Spinal cord (tissue), 9 donors: ENCODE measurements at regions not wholly inside any gene's neighbourhood (a gene's known extent, or its start where the extent isn't known, plus 50 kb on each side); places are given as distances from the start of the nearest gene placed in this dataset.

Experiments
- DNase-seq, 6 donors: peaks; one replicate each; pipeline versions ENCODE4 v3.0.0 to v3.0.0-alpha.2; 2013 to 2015; ENCODE audit warnings: low spot score in 6 of 6, low read depth in 4 of 6
- H3K27ac ChIP-seq: one replicate; pipeline ENCODE4 v1.5.1; 2013; ENCODE audit warnings: low read depth, low read length, control low read depth
- H3K27me3 ChIP-seq: one replicate; pipeline ENCODE4 v1.6.1; 2013; ENCODE audit warnings: low read length; ENCODE audit not compliant: control insufficient read depth, insufficient read depth
- H3K36me3 ChIP-seq: one replicate; pipeline ENCODE4 v1.6.1; 2013; ENCODE audit warnings: low read length; ENCODE audit not compliant: control insufficient read depth, insufficient read depth
- H3K4me1 ChIP-seq: one replicate; pipeline ENCODE4 v1.6.1; 2013; ENCODE audit warnings: low read length; ENCODE audit not compliant: control insufficient read depth, insufficient read depth
- H3K4me3 ChIP-seq: one replicate; pipeline ENCODE4 v1.5.1; 2013; ENCODE audit warnings: low read depth, low read length, control low read depth
- H3K9me3 ChIP-seq: one replicate; pipeline ENCODE4 v1.6.1; 2013; ENCODE audit warnings: low read length; ENCODE audit not compliant: control insufficient read depth, insufficient read depth
- WGBS: methylation state at CpG from one replicate; pipeline ENCODE4 v1.1.5; 2013; ENCODE audit warnings: missing lambda C conversion rate; ENCODE audit not compliant: insufficient coverage; 5-methylcytosine and 5-hydroxymethylcytosine counted together
- donor health status: healthy.

GRCh38 chr15:31250033-31250432 lies 76.6 kb upstream of the KLF13 start:
- Histone ChIP-seq H3K9me3 (no peaks in the 10 kb centered on the region), H3K36me3 (no peaks in the 10 kb centered on the region), H3K27ac (no peak overlapping the region), H3K4me1 (peaks cover 4% of the 10 kb centered on the region), H3K27me3 (no peaks in the 10 kb centered on the region), H3K4me3 (no peak overlapping the region)
- WGBS = 75% methylated on average over 9 of the region's 9 CpGs
- no peak for DNase-seq

GRCh38 chr15:31251165-31251564 lies 75.5 kb upstream of the KLF13 start:
- Histone ChIP-seq H3K27me3 (no peaks in the 10 kb centered on the region), H3K4me1 (peaks cover 4% of the 10 kb centered on the region), H3K4me3 (no peak overlapping the region), H3K9me3 (no peaks in the 10 kb centered on the region), H3K27ac (no peak overlapping the region), H3K36me3 (no peaks in the 10 kb centered on the region)
- no peak for DNase-seq
- WGBS = 85% methylated on average over 7 of the region's 7 CpGs

- H3K36me3 ChIP-seq = no peaks in the 10 kb centered on the region
- H3K4me1 ChIP-seq = peaks cover 4% of the 10 kb centered on the region
- no peaks in the 10 kb centered on the region for H3K27me3 ChIP-seq
- no peaks in the 10 kb centered on the region for H3K9me3 ChIP-seq
- no peak overlapping the region for H3K27ac ChIP-seq
- peak in 1 of 6 donors; percentile 23 for DNase-seq
- no peak overlapping the region for H3K4me3 ChIP-seq
- 38% methylated on average over 3 of the region's 8 CpGs for whole genome bisulfite sequencing
These were observed 74.4 kb upstream of the KLF13 start for GRCh38 chr15:31252171-31252785.

- Histone ChIP-seq H3K27me3 (no peaks in the 10 kb centered on the region), H3K36me3 (no peaks in the 10 kb centered on the region), H3K27ac (no peak overlapping the region), H3K4me3 (no peak overlapping the region), H3K4me1 (peaks cover 4% of the 10 kb centered on the region), H3K9me3 (no peaks in the 10 kb centered on the region)
- 79% methylated on average over 6 of the region's 7 CpGs for WGBS
- DNase-seq = peak in 1 of 6 donors; percentile 66
These were observed 72.0 kb upstream of the KLF13 start for GRCh38 chr15:31254431-31255175.

GRCh38 chr15:31255176-31255510 lies 71.5 kb upstream of the KLF13 start:
- DNase-seq = no peak
- H3K4me1 ChIP-seq = peaks cover under 1% of the 10 kb centered on the region
- H3K27ac ChIP-seq = no peak overlapping the region
- H3K36me3 ChIP-seq = no peaks in the 10 kb centered on the region
- no peaks in the 10 kb centered on the region for H3K9me3 ChIP-seq
- WGBS = 98% methylated on average over 2 of the region's 5 CpGs
- H3K27me3 ChIP-seq = no peaks in the 10 kb centered on the region
- no peak overlapping the region for H3K4me3 ChIP-seq

- Histone ChIP-seq H3K4me1 (no peaks in the 10 kb centered on the region), H3K36me3 (no peaks in the 10 kb centered on the region), H3K27me3 (no peaks in the 10 kb centered on the region), H3K4me3 (no peak overlapping the region), H3K9me3 (no peaks in the 10 kb centered on the region), H3K27ac (no peak overlapping the region)
- no peak for DNase-seq
- WGBS = 82% methylated on average over 2 of the region's 9 CpGs
These were observed 70.8 kb upstream of the KLF13 start for GRCh38 chr15:31255732-31256377.

- Histone ChIP-seq H3K4me1 (no peaks in the 10 kb centered on the region), H3K4me3 (no peak overlapping the region), H3K36me3 (no peaks in the 10 kb centered on the region), H3K27ac (no peak overlapping the region), H3K27me3 (no peaks in the 10 kb centered on the region), H3K9me3 (no peaks in the 10 kb centered on the region)
- 86% methylated on average over 11 of the region's 11 CpGs for WGBS
- no peak for DNase-seq
These were observed 70.0 kb upstream of the KLF13 start for GRCh38 chr15:31256378-31257265.

GRCh38 chr15:31257286-31257685 lies 69.3 kb upstream of the KLF13 start:
- H3K36me3 ChIP-seq = no peaks in the 10 kb centered on the region
- no CpG with 5 or more reads among the region's 1 CpG for WGBS
- no peaks in the 10 kb centered on the region for H3K9me3 ChIP-seq
- H3K27ac ChIP-seq = no peak overlapping the region
- no peaks in the 10 kb centered on the region for H3K4me1 ChIP-seq
- no peak for DNase-seq
- no peaks in the 10 kb centered on the region for H3K27me3 ChIP-seq
- H3K4me3 ChIP-seq = no peak overlapping the region

- H3K27me3 ChIP-seq = no peaks in the 10 kb centered on the region
- no peaks in the 10 kb centered on the region for H3K36me3 ChIP-seq
- peaks cover 1% of the 10 kb centered on the region for H3K4me1 ChIP-seq
- H3K4me3 ChIP-seq = no peak overlapping the region
- no CpG with 5 or more reads among the region's 2 CpGs for whole genome bisulfite sequencing
- no peak overlapping the region for H3K27ac ChIP-seq
- DNase-seq = no peak
- H3K9me3 ChIP-seq = no peaks in the 10 kb centered on the region
These were observed 68.4 kb upstream of the KLF13 start for GRCh38 chr15:31258260-31258659.
